NCI-H510A treated with DMSO at 0.1 percent for 48 hours (cell line): ENCODE measurements at regions not wholly inside any gene's neighbourhood (a gene's known extent, or its start where the extent isn't known, plus 50 kb on each side); places are given as distances from the start of the nearest gene placed in this dataset.

Source experiments
- DNase-seq: peaks from one replicate; lab custom pipeline; 2025; lab: John Stamatoyannopoulos, UW

DNA sequence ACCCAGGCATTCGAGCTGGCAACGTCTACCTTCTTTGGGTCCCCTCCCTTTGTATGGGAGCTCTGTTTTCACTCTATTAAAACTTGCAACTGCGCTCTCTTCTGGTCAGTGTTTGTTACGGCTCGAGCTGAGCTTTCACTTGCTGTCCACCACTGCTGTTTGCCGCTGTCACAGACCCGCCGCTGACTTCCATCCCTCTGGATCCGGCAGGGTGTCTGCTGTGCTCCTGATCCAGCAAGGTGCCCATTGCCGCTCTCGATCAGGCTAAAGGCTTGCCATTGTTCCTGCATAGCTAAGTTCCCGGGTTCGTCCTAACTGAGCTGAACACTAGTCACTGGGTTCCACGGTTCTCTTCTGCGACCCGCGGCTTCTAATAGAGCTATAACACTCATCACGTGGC lies 183.5 kb upstream of the GALNTL6 start:
- no peak for DNase-seq

- no peak for DNase-seq
Observed at GRCh38 chr4:171629182-171629581, 184.0 kb upstream of the GALNTL6 start.

GRCh38 chr4:171626554-171626953 lies 186.7 kb upstream of the GALNTL6 start:
- no peak for DNase-seq

DNA sequence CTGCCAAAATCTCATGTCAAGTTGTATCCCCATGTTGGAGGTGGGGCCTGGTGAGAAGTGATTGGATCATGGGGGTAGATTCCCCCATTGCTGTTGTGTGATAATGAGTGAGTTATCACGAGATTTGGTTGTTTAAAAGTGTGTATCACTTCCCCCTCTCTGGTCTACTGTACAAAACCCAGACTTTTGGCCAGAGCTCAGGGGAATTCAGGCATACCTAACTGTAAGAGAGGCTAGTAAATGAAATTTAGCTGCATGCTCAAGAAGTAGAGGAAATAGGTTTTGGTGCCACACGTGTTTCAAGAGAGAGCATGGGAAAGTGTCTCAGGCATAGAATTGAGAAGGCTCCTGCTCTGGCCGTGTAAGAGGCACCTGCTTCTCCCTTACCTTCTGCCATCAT lies 190.5 kb upstream of the GALNTL6 start:
- DNase-seq: no peak

DNA sequence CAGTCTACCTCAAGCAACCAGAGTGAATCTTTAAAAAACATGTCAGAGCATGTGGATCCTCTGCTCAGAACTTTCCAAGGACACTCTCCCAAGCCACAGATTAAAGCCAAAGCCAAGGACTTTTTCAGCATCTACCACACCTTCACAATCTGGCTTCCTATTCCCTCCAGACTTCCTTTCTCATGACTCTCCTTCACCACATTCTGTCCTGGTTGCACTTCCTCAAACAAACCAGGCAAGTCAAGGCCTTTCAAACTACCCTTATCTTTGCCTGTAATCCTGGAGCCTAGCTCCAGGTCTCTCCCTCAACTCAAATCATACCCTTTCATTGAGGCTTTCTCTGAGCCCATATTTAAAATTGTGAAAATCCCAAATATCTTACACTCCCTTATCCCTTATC lies 191.6 kb upstream of the GALNTL6 start:
- no peak for DNase-seq

GRCh38 chr4:171612907-171613306 lies 200.3 kb upstream of the GALNTL6 start:
- DNase-seq: no peak

- DNase-seq: no peak
Observed at GRCh38 chr4:171602638-171603355, 210.4 kb upstream of the GALNTL6 start.

DNA sequence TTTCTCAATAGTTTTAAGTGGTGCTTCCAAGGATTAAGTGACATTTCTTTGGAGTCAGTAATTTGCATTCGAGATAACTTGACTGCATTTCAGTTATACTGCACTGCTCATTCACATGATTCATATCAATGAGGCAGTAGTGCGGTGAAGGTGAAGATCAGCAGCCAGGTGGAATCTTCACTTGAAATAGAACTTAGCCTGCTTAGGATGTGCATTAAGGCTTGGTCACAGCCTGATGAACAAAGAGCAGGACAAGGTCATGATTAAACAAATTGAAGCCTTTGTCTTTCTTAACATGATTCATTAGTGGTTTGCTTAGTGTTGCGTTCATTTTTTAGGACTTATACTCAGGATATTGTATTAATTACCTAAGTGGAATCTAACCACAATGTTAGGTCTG lies 212.1 kb upstream of the GALNTL6 start:
- DNase-seq: no peak

GRCh38 chr4:171599628-171600027 lies 213.6 kb upstream of the GALNTL6 start:
- no peak for DNase-seq

- no peak for DNase-seq
Observed at GRCh38 chr4:171594293-171594692, 218.9 kb upstream of the GALNTL6 start.

DNA sequence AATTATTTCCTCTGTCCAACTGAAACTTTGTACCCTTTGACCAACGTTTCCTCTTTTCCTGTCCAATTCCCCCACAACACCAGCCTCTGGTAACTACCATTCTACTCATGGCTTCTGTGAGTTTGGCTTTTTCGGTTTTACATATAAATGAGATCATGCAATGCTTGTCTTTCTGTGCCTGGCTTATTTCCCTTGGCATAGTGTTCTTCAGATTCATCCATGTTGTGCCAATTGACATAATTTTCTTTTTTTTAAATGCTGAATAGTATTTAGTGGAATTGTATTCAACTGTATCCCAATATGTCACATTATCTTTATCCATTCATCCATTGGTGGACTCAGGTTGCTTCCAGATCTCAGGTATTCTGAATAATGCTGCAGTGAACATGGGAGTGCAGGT lies 222.5 kb upstream of the GALNTL6 start:
- DNase-seq: no peak

DNA sequence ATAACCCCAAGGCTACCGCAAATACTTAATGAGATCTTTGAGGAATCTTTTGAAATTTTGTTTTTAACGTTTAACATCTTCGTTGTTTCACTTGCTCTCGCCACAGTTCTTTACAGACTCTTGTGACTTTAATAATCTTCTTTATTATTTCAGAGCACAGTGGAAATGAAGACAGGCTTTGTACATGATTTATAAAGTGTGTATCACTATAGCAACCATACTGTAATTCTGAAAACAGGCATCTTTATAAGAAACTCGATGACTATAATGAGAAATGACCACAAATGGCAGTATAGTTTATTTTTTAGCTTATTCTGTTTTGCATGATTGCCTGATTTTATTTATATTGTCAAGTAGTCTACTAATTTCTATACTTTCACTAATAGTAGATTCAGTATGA lies 224.4 kb upstream of the GALNTL6 start:
- DNase-seq: no peak

- DNase-seq: no peak
Observed at GRCh38 chr4:171588051-171588545, 225.1 kb upstream of the GALNTL6 start.

- DNase-seq: no peak
Observed at GRCh38 chr4:171583790-171584189, 229.4 kb upstream of the GALNTL6 start.

DNA sequence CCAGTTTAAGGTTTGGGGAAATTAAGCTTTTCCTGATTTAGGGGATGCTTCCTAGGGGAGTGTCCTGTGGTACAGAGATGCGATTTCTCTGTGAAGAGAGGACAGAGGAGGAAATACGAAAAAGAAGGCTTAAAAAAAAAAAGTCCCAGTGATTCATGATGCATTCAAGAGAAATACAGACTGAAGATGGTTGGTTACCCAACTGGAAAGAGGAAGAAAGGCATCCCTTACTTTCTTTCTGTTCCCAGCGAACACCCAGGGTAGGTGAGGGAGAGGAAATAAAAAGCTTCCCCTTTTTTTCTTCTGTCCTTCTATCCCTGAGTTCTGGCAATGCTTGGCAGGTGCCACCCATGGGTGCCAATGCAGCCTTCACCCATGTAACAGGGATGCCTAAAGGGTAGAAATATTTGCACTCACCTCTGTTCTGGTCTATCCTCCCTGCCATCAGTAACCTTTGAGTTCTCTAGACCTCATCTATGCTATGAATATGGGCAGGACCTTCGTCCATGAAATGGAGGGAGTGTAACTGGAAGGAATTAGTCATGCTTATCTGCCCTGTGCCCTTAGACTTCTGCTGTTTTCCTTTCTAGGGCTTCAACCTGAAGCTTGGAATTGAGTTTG lies 230.1 kb upstream of the GALNTL6 start:
- no peak for DNase-seq

DNA sequence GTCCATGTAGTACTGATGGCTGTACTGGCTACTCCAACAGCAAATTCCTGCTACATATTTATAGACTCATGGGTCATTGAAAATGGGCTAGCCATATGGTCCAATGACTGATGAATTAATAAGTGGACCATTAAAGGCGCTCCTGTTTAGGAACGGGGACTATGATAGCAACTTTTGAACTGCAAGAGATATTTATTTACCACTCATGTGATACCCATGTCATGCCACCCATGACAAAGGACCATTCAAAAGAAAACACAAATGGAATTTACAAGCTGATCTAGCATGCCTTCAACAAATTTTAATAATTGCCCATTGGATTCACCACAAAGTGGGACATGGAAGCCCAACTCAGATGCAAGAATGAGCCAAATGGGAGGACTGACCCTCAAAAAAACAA lies 240.0 kb upstream of the GALNTL6 start:
- no peak for DNase-seq

DNA sequence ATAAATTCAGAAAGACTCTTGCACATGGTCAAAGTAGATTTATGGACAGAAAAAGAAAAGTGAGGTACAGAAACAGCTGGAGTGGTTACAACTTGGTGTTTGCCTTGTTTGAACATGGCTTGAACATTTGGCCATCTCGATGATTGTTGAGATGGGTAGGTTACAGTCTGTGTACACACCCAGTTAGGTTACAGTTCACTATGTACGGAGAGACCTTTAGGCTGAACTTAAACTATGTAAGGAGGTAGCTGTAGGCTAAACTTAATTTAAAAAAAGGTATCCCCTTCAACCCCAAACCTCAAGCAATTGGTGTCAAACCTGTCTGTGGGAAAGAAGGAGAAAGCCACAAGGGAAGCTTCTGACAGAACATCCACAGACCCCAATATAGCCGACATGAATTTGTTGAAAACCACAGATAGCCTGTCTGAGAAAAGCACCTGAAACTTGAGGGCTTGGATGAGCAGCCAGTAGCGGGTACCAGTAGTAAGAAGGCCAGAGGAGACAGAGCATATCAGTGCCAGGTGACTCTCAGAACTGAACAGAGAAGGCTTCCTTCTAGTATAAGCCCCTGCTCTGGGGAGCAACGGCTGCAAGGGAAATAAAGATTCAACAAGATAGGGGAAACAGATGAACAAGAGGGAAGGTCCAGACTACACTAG lies 247.9 kb upstream of the GALNTL6 start:
- DNase-seq: no peak

- no peak for DNase-seq
Observed at GRCh38 chr4:171561419-171561818, 251.8 kb upstream of the GALNTL6 start.

GRCh38 chr4:171553961-171554360 lies 259.2 kb upstream of the GALNTL6 start:
- DNase-seq: no peak

- DNase-seq: no peak
Observed at GRCh38 chr4:171542640-171543039, 270.6 kb upstream of the GALNTL6 start.

DNA sequence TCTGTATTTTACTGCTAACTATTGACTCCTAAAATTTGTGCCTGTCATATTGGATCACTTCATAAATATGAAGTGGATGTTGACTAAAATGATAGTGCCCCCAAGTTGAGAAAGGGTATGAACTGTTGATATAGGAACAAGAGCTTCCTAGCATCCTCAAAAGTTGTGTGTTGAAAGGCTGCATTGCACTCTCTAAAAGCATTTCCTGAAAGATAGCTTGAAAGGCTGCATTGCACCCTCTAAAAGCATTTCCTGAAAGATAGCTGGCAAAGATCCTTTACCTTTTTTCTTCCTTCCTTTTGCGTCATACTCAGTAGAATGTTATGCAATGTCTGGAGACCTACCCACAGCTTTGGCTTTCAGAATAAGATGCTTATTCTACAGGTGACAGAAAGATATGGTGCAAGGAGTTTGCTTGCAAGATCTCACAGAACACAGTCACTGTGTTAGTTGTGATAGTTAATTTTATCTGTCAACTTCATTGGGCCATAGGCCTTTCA lies 274.6 kb upstream of the GALNTL6 start:
- DNase-seq: no peak

GRCh38 chr4:171534391-171534790 lies 278.8 kb upstream of the GALNTL6 start:
- no peak for DNase-seq

DNA sequence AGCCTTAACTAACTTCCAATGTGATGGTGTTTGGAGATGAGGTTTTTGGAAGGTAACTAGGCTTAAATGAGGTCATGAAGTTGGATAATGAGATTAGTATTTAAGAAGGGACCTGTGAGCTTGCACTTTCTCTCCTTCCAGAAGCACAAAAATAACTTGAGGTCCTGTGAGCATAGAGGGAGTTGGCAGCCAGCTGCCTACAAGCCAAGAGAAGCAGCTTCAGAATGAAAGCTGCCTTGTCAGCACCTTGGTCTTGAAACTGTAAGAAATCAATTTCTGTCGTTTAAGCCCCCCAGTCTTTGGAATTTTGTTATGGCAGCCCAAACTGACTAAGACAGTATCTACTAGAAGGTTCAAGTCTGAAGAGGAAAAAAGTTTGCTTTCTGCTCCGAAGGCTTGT lies 280.2 kb upstream of the GALNTL6 start:
- no peak for DNase-seq
